ENCODE measurements at regions not wholly inside any gene's neighbourhood (a gene's known extent, or its start where the extent isn't known, plus 50 kb on each side); places are given as distances from the start of the nearest gene placed in this dataset.

GRCh38 chr5:68429510-68429909 lies 214.0 kb downstream of the PIK3R1 start:
- TF ChIP-seq SNAI2 (CRISPR knock-in tag; IDR thresholded peaks at IDR 0.05) (no peak), ZFP30 (CRISPR knock-in tag; IDR thresholded peaks at IDR 0.05) (no peak), CSDC2 (CRISPR knock-in tag; IDR thresholded peaks at IDR 0.05) (no peak), ZC3H10 (CRISPR knock-in tag; IDR thresholded peaks at IDR 0.05) (no peak), ZNF565 (CRISPR knock-in tag; conservative IDR thresholded peaks at IDR 0.05; ENCODE audit: low read depth) (no peak), ZNF8 (CRISPR knock-in tag; IDR thresholded peaks at IDR 0.05) (no peak), ISL1 (CRISPR knock-in tag; IDR thresholded peaks at IDR 0.05) (no peak), PATZ1 (CRISPR knock-in tag; IDR thresholded peaks at IDR 0.05; ENCODE audit: borderline replicate concordance) (no peak)
- no peak for ATAC-seq

DNA sequence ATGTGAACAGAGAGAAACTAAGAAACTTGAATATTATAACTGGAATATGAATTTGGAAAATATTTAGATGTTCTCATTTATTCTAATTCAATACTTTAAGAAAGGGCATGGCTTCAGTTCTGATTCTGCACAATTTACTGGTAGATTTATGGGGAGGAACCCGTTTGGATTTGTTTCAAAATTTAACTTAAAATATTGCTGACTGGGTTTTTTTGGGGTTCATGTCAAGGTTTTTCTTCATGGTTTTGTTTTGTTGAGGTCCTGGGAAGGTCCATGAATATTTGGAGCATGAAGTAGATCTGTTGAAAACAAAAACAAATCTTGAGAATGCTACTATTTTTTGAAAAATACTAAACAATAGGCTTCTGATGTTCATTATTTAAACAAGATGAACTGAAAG lies 214.7 kb downstream of the PIK3R1 start:
- no peak for TF ChIP-seq RARB (CRISPR knock-in tag; IDR thresholded peaks at IDR 0.05)
- no peak for TF ChIP-seq OSR1 (CRISPR knock-in tag; IDR thresholded peaks at IDR 0.05)
- TF ChIP-seq ZNF8 (CRISPR knock-in tag; IDR thresholded peaks at IDR 0.05) = no peak
- no peak for TF ChIP-seq ISL1 (CRISPR knock-in tag; IDR thresholded peaks at IDR 0.05)
- no peak for TF ChIP-seq ZNF565 (CRISPR knock-in tag; conservative IDR thresholded peaks at IDR 0.05; ENCODE audit: low read depth)
- TF ChIP-seq ARNTL (CRISPR knock-in tag; IDR thresholded peaks at IDR 0.05; ENCODE audit: borderline replicate concordance, low read depth) = no peak
- no peak for TF ChIP-seq TCF4 (CRISPR knock-in tag; IDR thresholded peaks at IDR 0.05; ENCODE audit: borderline replicate concordance)
- TF ChIP-seq, protein P1, sequence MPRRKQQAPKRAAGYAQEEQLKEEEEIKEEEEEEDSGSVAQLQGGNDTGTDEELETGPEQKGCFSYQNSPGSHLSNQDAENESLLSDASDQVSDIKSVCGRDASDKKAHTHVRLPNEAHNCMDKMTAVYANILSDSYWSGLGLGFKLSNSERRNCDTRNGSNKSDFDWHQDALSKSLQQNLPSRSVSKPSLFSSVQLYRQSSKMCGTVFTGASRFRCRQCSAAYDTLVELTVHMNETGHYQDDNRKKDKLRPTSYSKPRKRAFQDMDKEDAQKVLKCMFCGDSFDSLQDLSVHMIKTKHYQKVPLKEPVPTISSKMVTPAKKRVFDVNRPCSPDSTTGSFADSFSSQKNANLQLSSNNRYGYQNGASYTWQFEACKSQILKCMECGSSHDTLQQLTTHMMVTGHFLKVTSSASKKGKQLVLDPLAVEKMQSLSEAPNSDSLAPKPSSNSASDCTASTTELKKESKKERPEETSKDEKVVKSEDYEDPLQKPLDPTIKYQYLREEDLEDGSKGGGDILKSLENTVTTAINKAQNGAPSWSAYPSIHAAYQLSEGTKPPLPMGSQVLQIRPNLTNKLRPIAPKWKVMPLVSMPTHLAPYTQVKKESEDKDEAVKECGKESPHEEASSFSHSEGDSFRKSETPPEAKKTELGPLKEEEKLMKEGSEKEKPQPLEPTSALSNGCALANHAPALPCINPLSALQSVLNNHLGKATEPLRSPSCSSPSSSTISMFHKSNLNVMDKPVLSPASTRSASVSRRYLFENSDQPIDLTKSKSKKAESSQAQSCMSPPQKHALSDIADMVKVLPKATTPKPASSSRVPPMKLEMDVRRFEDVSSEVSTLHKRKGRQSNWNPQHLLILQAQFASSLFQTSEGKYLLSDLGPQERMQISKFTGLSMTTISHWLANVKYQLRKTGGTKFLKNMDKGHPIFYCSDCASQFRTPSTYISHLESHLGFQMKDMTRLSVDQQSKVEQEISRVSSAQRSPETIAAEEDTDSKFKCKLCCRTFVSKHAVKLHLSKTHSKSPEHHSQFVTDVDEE (CRISPR knock-in tag; IDR thresholded peaks at IDR 0.05) = no peak
- no peak for TF ChIP-seq ZFP30 (CRISPR knock-in tag; IDR thresholded peaks at IDR 0.05)
- no peak for TF ChIP-seq SNAI2 (CRISPR knock-in tag; IDR thresholded peaks at IDR 0.05)
- TF ChIP-seq ZC3H10 (CRISPR knock-in tag; IDR thresholded peaks at IDR 0.05) = no peak
- TF ChIP-seq GLIS3 (CRISPR knock-in tag; IDR thresholded peaks at IDR 0.05) = no peak
- TF ChIP-seq ZFP3 (CRISPR knock-in tag; IDR thresholded peaks at IDR 0.05) = no peak
- no peak for TF ChIP-seq ZNF70 (CRISPR knock-in tag; IDR thresholded peaks at IDR 0.05)
- TF ChIP-seq PPARA (CRISPR knock-in tag; IDR thresholded peaks at IDR 0.05; ENCODE audit: borderline replicate concordance) = no peak
- TF ChIP-seq CREB5 (CRISPR knock-in tag; IDR thresholded peaks at IDR 0.05; ENCODE audit: low read depth) = no peak
- no peak for TF ChIP-seq ESRRG (CRISPR knock-in tag; IDR thresholded peaks at IDR 0.05)
- ATAC-seq = no peak

DNA sequence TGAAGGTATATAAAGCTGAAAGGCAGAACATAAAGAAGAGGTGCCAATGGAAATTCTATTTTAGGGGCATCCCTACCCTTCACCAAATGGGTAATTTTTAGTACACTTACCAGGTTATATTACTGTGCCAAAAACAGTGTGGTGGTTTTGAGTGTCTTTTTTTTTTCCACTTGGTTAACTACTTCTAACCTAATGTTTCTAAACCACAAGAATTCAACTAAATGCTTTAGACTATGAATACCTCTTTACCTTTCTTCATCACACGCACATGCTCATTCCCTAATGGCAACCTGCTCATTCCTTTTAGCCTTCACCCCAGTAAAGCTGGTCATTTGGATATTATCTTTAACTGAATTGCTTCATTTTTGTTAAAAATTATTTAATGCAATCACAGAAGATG lies 215.6 kb downstream of the PIK3R1 start:
- no peak for ATAC-seq
- TF ChIP-seq, protein P1 (CRISPR knock-in tag; IDR thresholded peaks at IDR 0.05) = no peak
- no peak for TF ChIP-seq ZFP30 (CRISPR knock-in tag; IDR thresholded peaks at IDR 0.05)
- TF ChIP-seq ZNF70 (CRISPR knock-in tag; IDR thresholded peaks at IDR 0.05) = no peak
- TF ChIP-seq OSR1 (CRISPR knock-in tag; IDR thresholded peaks at IDR 0.05) = no peak
- no peak for TF ChIP-seq PPARA (CRISPR knock-in tag; IDR thresholded peaks at IDR 0.05; ENCODE audit: borderline replicate concordance)
- no peak for TF ChIP-seq ESRRG (CRISPR knock-in tag; IDR thresholded peaks at IDR 0.05)
- no peak for TF ChIP-seq POU6F1 (CRISPR knock-in tag; IDR thresholded peaks at IDR 0.05; ENCODE audit: borderline replicate concordance, low read depth)
- TF ChIP-seq GLIS3 (CRISPR knock-in tag; IDR thresholded peaks at IDR 0.05) = no peak
- TF ChIP-seq ZFP3 (CRISPR knock-in tag; IDR thresholded peaks at IDR 0.05) = no peak
- no peak for TF ChIP-seq CREB5 (CRISPR knock-in tag; IDR thresholded peaks at IDR 0.05; ENCODE audit: low read depth)
- no peak for TF ChIP-seq ZNF565 (CRISPR knock-in tag; conservative IDR thresholded peaks at IDR 0.05; ENCODE audit: low read depth)
- TF ChIP-seq, protein P2, sequence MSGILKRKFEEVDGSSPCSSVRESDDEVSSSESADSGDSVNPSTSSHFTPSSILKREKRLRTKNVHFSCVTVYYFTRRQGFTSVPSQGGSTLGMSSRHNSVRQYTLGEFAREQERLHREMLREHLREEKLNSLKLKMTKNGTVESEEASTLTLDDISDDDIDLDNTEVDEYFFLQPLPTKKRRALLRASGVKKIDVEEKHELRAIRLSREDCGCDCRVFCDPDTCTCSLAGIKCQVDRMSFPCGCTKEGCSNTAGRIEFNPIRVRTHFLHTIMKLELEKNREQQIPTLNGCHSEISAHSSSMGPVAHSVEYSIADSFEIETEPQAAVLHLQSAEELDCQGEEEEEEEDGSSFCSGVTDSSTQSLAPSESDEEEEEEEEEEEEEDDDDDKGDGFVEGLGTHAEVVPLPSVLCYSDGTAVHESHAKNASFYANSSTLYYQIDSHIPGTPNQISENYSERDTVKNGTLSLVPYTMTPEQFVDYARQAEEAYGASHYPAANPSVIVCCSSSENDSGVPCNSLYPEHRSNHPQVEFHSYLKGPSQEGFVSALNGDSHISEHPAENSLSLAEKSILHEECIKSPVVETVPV (CRISPR knock-in tag; IDR thresholded peaks at IDR 0.05) = no peak
- TF ChIP-seq ARNTL (CRISPR knock-in tag; IDR thresholded peaks at IDR 0.05; ENCODE audit: borderline replicate concordance, low read depth) = no peak
- no peak for TF ChIP-seq ZNF8 (CRISPR knock-in tag; IDR thresholded peaks at IDR 0.05)
- TF ChIP-seq PATZ1 (CRISPR knock-in tag; IDR thresholded peaks at IDR 0.05; ENCODE audit: borderline replicate concordance) = no peak

Measured in SK-N-SH treated with all-trans-retinoic acid at 6 μM for 48 hours (cell line).